ENCODE measurements at regions not wholly inside any gene's neighbourhood (a gene's known extent, or its start where the extent isn't known, plus 50 kb on each side); places are given as distances from the start of the nearest gene placed in this dataset.

- H3K9ac ChIP-seq (ENCODE audit: low read depth in 1 of 3, low read length in 3 of 3): no peak overlapping the region
These were observed 842.1 kb upstream of the INTU start for GRCh38 chr4:126790633-126791032.

GRCh38 chr4:126794363-126794762, 838.4 kb upstream of the INTU start:
- Histone ChIP-seq H3K27ac (ENCODE audit: low read depth, low read length) (no peak overlapping the region), H3K9ac (ENCODE audit: low read depth in 1 of 3, low read length in 3 of 3) (no peak overlapping the region), H3K4me3 (ENCODE audit: low read length in 3 of 3) (no peak overlapping the region), H3K36me3 (ENCODE audit: control insufficient read depth in 3 of 3, insufficient read depth in 3 of 3, low read length in 3 of 3) (no peaks in the 10 kb centered on the region), H3K9me3 (ENCODE audit: control insufficient read depth in 3 of 3, low read length in 3 of 3) (no peaks in the 10 kb centered on the region), H3K4me1 (ENCODE audit: control insufficient read depth in 3 of 3, insufficient read depth in 3 of 3, low read length in 3 of 3) (no peaks in the 10 kb centered on the region), H3K27me3 (ENCODE audit: control insufficient read depth in 3 of 3, insufficient read depth in 3 of 3, low read length in 3 of 3) (no peaks in the 10 kb centered on the region)

More at GRCh38 chr4:126790633-126791032, 842.1 kb upstream of the INTU start:
- Histone ChIP-seq H3K27me3 (ENCODE audit: control insufficient read depth in 3 of 3, insufficient read depth in 3 of 3, low read length in 3 of 3) (no peaks in the 10 kb centered on the region), H3K4me3 (ENCODE audit: low read length in 3 of 3) (no peak overlapping the region), H3K36me3 (ENCODE audit: control insufficient read depth in 3 of 3, insufficient read depth in 3 of 3, low read length in 3 of 3) (no peaks in the 10 kb centered on the region), H3K4me1 (ENCODE audit: control insufficient read depth in 3 of 3, insufficient read depth in 3 of 3, low read length in 3 of 3) (no peaks in the 10 kb centered on the region), H3K9me3 (ENCODE audit: control insufficient read depth in 3 of 3, low read length in 3 of 3) (no peaks in the 10 kb centered on the region), H3K27ac (ENCODE audit: low read depth, low read length) (no peak overlapping the region)

- Histone ChIP-seq H3K27ac (ENCODE audit: low read depth, low read length) (no peak overlapping the region), H3K9me3 (ENCODE audit: control insufficient read depth in 3 of 3, low read length in 3 of 3) (no peaks in the 10 kb centered on the region), H3K9ac (ENCODE audit: low read depth in 1 of 3, low read length in 3 of 3) (no peak overlapping the region), H3K4me1 (ENCODE audit: control insufficient read depth in 3 of 3, insufficient read depth in 3 of 3, low read length in 3 of 3) (no peaks in the 10 kb centered on the region), H3K27me3 (ENCODE audit: control insufficient read depth in 3 of 3, insufficient read depth in 3 of 3, low read length in 3 of 3) (no peaks in the 10 kb centered on the region), H3K4me3 (ENCODE audit: low read length in 3 of 3) (no peak overlapping the region), H3K36me3 (ENCODE audit: control insufficient read depth in 3 of 3, insufficient read depth in 3 of 3, low read length in 3 of 3) (no peaks in the 10 kb centered on the region)
These were observed 834.5 kb upstream of the INTU start for GRCh38 chr4:126798214-126798613.

GRCh38 chr4:126799416-126799815, 833.3 kb upstream of the INTU start:
- no peaks in the 10 kb centered on the region for H3K9me3 ChIP-seq (ENCODE audit: control insufficient read depth in 3 of 3, low read length in 3 of 3)
- no peaks in the 10 kb centered on the region for H3K27me3 ChIP-seq (ENCODE audit: control insufficient read depth in 3 of 3, insufficient read depth in 3 of 3, low read length in 3 of 3)
- no peaks in the 10 kb centered on the region for H3K36me3 ChIP-seq (ENCODE audit: control insufficient read depth in 3 of 3, insufficient read depth in 3 of 3, low read length in 3 of 3)
- H3K4me1 ChIP-seq (ENCODE audit: control insufficient read depth in 3 of 3, insufficient read depth in 3 of 3, low read length in 3 of 3): no peaks in the 10 kb centered on the region
- no peak overlapping the region for H3K27ac ChIP-seq (ENCODE audit: low read depth, low read length)
- no peak overlapping the region for H3K4me3 ChIP-seq (ENCODE audit: low read length in 3 of 3)
- H3K9ac ChIP-seq (ENCODE audit: low read depth in 1 of 3, low read length in 3 of 3): no peak overlapping the region

- Histone ChIP-seq H3K4me3 (ENCODE audit: low read length in 3 of 3) (no peak overlapping the region), H3K9me3 (ENCODE audit: control insufficient read depth in 3 of 3, low read length in 3 of 3) (no peaks in the 10 kb centered on the region), H3K27ac (ENCODE audit: low read depth, low read length) (no peak overlapping the region), H3K27me3 (ENCODE audit: control insufficient read depth in 3 of 3, insufficient read depth in 3 of 3, low read length in 3 of 3) (no peaks in the 10 kb centered on the region), H3K9ac (ENCODE audit: low read depth in 1 of 3, low read length in 3 of 3) (no peak overlapping the region), H3K4me1 (ENCODE audit: control insufficient read depth in 3 of 3, insufficient read depth in 3 of 3, low read length in 3 of 3) (no peaks in the 10 kb centered on the region), H3K36me3 (ENCODE audit: control insufficient read depth in 3 of 3, insufficient read depth in 3 of 3, low read length in 3 of 3) (no peaks in the 10 kb centered on the region)
These were observed 832.7 kb upstream of the INTU start for GRCh38 chr4:126799971-126800574.

GRCh38 chr4:126800575-126801141, 832.1 kb upstream of the INTU start:
- Histone ChIP-seq H3K27me3 (ENCODE audit: control insufficient read depth in 3 of 3, insufficient read depth in 3 of 3, low read length in 3 of 3) (no peaks in the 10 kb centered on the region), H3K4me1 (ENCODE audit: control insufficient read depth in 3 of 3, insufficient read depth in 3 of 3, low read length in 3 of 3) (no peaks in the 10 kb centered on the region), H3K4me3 (ENCODE audit: low read length in 3 of 3) (no peak overlapping the region), H3K9me3 (ENCODE audit: control insufficient read depth in 3 of 3, low read length in 3 of 3) (no peaks in the 10 kb centered on the region), H3K9ac (ENCODE audit: low read depth in 1 of 3, low read length in 3 of 3) (no peak overlapping the region), H3K27ac (ENCODE audit: low read depth, low read length) (no peak overlapping the region), H3K36me3 (ENCODE audit: control insufficient read depth in 3 of 3, insufficient read depth in 3 of 3, low read length in 3 of 3) (no peaks in the 10 kb centered on the region)

- Histone ChIP-seq H3K4me1 (ENCODE audit: control insufficient read depth in 3 of 3, insufficient read depth in 3 of 3, low read length in 3 of 3) (no peaks in the 10 kb centered on the region), H3K27ac (ENCODE audit: low read depth, low read length) (no peak overlapping the region), H3K36me3 (ENCODE audit: control insufficient read depth in 3 of 3, insufficient read depth in 3 of 3, low read length in 3 of 3) (no peaks in the 10 kb centered on the region), H3K4me3 (ENCODE audit: low read length in 3 of 3) (no peak overlapping the region), H3K9ac (ENCODE audit: low read depth in 1 of 3, low read length in 3 of 3) (no peak overlapping the region), H3K9me3 (ENCODE audit: control insufficient read depth in 3 of 3, low read length in 3 of 3) (no peaks in the 10 kb centered on the region), H3K27me3 (ENCODE audit: control insufficient read depth in 3 of 3, insufficient read depth in 3 of 3, low read length in 3 of 3) (no peaks in the 10 kb centered on the region)
These were observed 825.6 kb upstream of the INTU start for GRCh38 chr4:126807132-126807531.

- no peaks in the 10 kb centered on the region for H3K36me3 ChIP-seq (ENCODE audit: control insufficient read depth in 3 of 3, insufficient read depth in 3 of 3, low read length in 3 of 3)
- H3K4me3 ChIP-seq (ENCODE audit: low read length in 3 of 3): no peak overlapping the region
- H3K27ac ChIP-seq (ENCODE audit: low read depth, low read length): no peak overlapping the region
- H3K9ac ChIP-seq (ENCODE audit: low read depth in 1 of 3, low read length in 3 of 3): no peak overlapping the region
- no peaks in the 10 kb centered on the region for H3K4me1 ChIP-seq (ENCODE audit: control insufficient read depth in 3 of 3, insufficient read depth in 3 of 3, low read length in 3 of 3)
- H3K9me3 ChIP-seq (ENCODE audit: control insufficient read depth in 3 of 3, low read length in 3 of 3): no peaks in the 10 kb centered on the region
- H3K27me3 ChIP-seq (ENCODE audit: control insufficient read depth in 3 of 3, insufficient read depth in 3 of 3, low read length in 3 of 3): no peaks in the 10 kb centered on the region
These were observed 820.7 kb upstream of the INTU start for GRCh38 chr4:126812076-126812475.

- H3K27me3 ChIP-seq (ENCODE audit: control insufficient read depth in 3 of 3, insufficient read depth in 3 of 3, low read length in 3 of 3): no peaks in the 10 kb centered on the region
- no peak overlapping the region for H3K9ac ChIP-seq (ENCODE audit: low read depth in 1 of 3, low read length in 3 of 3)
- H3K36me3 ChIP-seq (ENCODE audit: control insufficient read depth in 3 of 3, insufficient read depth in 3 of 3, low read length in 3 of 3): no peaks in the 10 kb centered on the region
- no peaks in the 10 kb centered on the region for H3K4me1 ChIP-seq (ENCODE audit: control insufficient read depth in 3 of 3, insufficient read depth in 3 of 3, low read length in 3 of 3)
- H3K27ac ChIP-seq (ENCODE audit: low read depth, low read length): no peak overlapping the region
- H3K4me3 ChIP-seq (ENCODE audit: low read length in 3 of 3): no peak overlapping the region
- no peaks in the 10 kb centered on the region for H3K9me3 ChIP-seq (ENCODE audit: control insufficient read depth in 3 of 3, low read length in 3 of 3)
These were observed 812.1 kb upstream of the INTU start for GRCh38 chr4:126820631-126821030.

- Histone ChIP-seq H3K27ac (ENCODE audit: low read depth, low read length) (no peak overlapping the region), H3K9me3 (ENCODE audit: control insufficient read depth in 3 of 3, low read length in 3 of 3) (no peaks in the 10 kb centered on the region), H3K36me3 (ENCODE audit: control insufficient read depth in 3 of 3, insufficient read depth in 3 of 3, low read length in 3 of 3) (no peaks in the 10 kb centered on the region), H3K9ac (ENCODE audit: low read depth in 1 of 3, low read length in 3 of 3) (no peak overlapping the region), H3K4me3 (ENCODE audit: low read length in 3 of 3) (no peak overlapping the region), H3K27me3 (ENCODE audit: control insufficient read depth in 3 of 3, insufficient read depth in 3 of 3, low read length in 3 of 3) (no peaks in the 10 kb centered on the region), H3K4me1 (ENCODE audit: control insufficient read depth in 3 of 3, insufficient read depth in 3 of 3, low read length in 3 of 3) (no peaks in the 10 kb centered on the region)
These were observed 811.6 kb upstream of the INTU start for GRCh38 chr4:126821152-126821551.
